ENCODE measurements at regions not wholly inside any gene's neighbourhood (a gene's known extent, or its start where the extent isn't known, plus 50 kb on each side); places are given as distances from the start of the nearest gene placed in this dataset.
A peak's percentile ranks its signal among the peaks of the same experiment; 100 is the strongest.

GRCh38 chr15:96891046-96891445 lies 560.5 kb downstream of the NR2F2 start:
- Histone ChIP-seq H3K4me3 (ENCODE audit: low read length) (no peak overlapping the region), H3K27me3 (ENCODE audit: low read depth, low read length) (no peaks in the 10 kb centered on the region), H3K4me2 (ENCODE audit: low read length) (no peak overlapping the region), H4K20me1 (ENCODE audit: insufficient read depth, low read length) (no peaks in the 10 kb centered on the region), H3K79me2 (ENCODE audit: low read length) (no peaks in the 10 kb centered on the region), H2AFZ (ENCODE audit: low read depth, low read length) (no peak overlapping the region), H3K4me1 (ENCODE audit: low read length) (no peaks in the 10 kb centered on the region), H3K9ac (ENCODE audit: low read length) (no peak overlapping the region), H3K9me3 (ENCODE audit: insufficient read depth, low read length) (no peaks in the 10 kb centered on the region), H3K27ac (ENCODE audit: low read length) (no peak overlapping the region), H3K36me3 (replicated peaks; ENCODE audit: low read depth, low read length) (no peaks in the 10 kb centered on the region)
- no peak for TF ChIP-seq CTCF (IDR thresholded peaks at IDR 0.05; ENCODE audit: low read depth, low read length)
- TF ChIP-seq EZH2phosphoT487 (IDR thresholded peaks at IDR 0.05; ENCODE audit: low read depth): no peak

- Histone ChIP-seq H2AFZ (ENCODE audit: low read depth, low read length) (no peak overlapping the region), H3K9me3 (ENCODE audit: insufficient read depth, low read length) (no peaks in the 10 kb centered on the region), H3K4me2 (ENCODE audit: low read length) (no peak overlapping the region)
These were observed 562.8 kb downstream of the NR2F2 start for GRCh38 chr15:96893159-96893906.

GRCh38 chr15:96894659-96895058 lies 564.2 kb downstream of the NR2F2 start:
- no peak overlapping the region for H3K4me3 ChIP-seq (ENCODE audit: low read length)
- no peaks in the 10 kb centered on the region for H3K4me1 ChIP-seq (ENCODE audit: low read length)
- H4K20me1 ChIP-seq (ENCODE audit: insufficient read depth, low read length): no peaks in the 10 kb centered on the region
- H3K36me3 ChIP-seq (replicated peaks; ENCODE audit: low read depth, low read length): no peaks in the 10 kb centered on the region
- TF ChIP-seq CTCF (IDR thresholded peaks at IDR 0.05; ENCODE audit: low read depth, low read length) (no peak), EZH2phosphoT487 (IDR thresholded peaks at IDR 0.05; ENCODE audit: low read depth) (no peak)
- no peak overlapping the region for H3K9ac ChIP-seq (ENCODE audit: low read length)
- no peak overlapping the region for H3K27ac ChIP-seq (ENCODE audit: low read length)
- H3K79me2 ChIP-seq (ENCODE audit: low read length): no peaks in the 10 kb centered on the region
- no peaks in the 10 kb centered on the region for H3K27me3 ChIP-seq (ENCODE audit: low read depth, low read length)
- no peaks in the 10 kb centered on the region for H3K9me3 ChIP-seq (ENCODE audit: insufficient read depth, low read length)
- no peak overlapping the region for H2AFZ ChIP-seq (ENCODE audit: low read depth, low read length)
- H3K4me2 ChIP-seq (ENCODE audit: low read length): no peak overlapping the region

More at GRCh38 chr15:96893159-96893906, 562.8 kb downstream of the NR2F2 start:
- TF ChIP-seq EZH2phosphoT487 (IDR thresholded peaks at IDR 0.05; ENCODE audit: low read depth) (no peak), CTCF (IDR thresholded peaks at IDR 0.05; ENCODE audit: low read depth, low read length) (peak; percentile 37)
- H3K9ac ChIP-seq (ENCODE audit: low read length): no peak overlapping the region
- H3K27ac ChIP-seq (ENCODE audit: low read length): no peak overlapping the region
- H3K4me3 ChIP-seq (ENCODE audit: low read length): no peak overlapping the region
- H4K20me1 ChIP-seq (ENCODE audit: insufficient read depth, low read length): no peaks in the 10 kb centered on the region
- H3K36me3 ChIP-seq (replicated peaks; ENCODE audit: low read depth, low read length): no peaks in the 10 kb centered on the region
- H3K4me1 ChIP-seq (ENCODE audit: low read length): no peaks in the 10 kb centered on the region
- no peaks in the 10 kb centered on the region for H3K79me2 ChIP-seq (ENCODE audit: low read length)
- H3K27me3 ChIP-seq (ENCODE audit: low read depth, low read length): no peaks in the 10 kb centered on the region

- Histone ChIP-seq H3K9me3 (ENCODE audit: insufficient read depth, low read length) (no peaks in the 10 kb centered on the region), H3K27ac (ENCODE audit: low read length) (no peak overlapping the region)
These were observed 566.3 kb downstream of the NR2F2 start for GRCh38 chr15:96896766-96897165.

More at GRCh38 chr15:96896766-96897165, 566.3 kb downstream of the NR2F2 start:
- Histone ChIP-seq H3K36me3 (replicated peaks; ENCODE audit: low read depth, low read length) (no peaks in the 10 kb centered on the region), H3K79me2 (ENCODE audit: low read length) (no peaks in the 10 kb centered on the region), H3K9ac (ENCODE audit: low read length) (no peak overlapping the region), H3K4me1 (ENCODE audit: low read length) (no peaks in the 10 kb centered on the region), H3K4me3 (ENCODE audit: low read length) (no peak overlapping the region), H2AFZ (ENCODE audit: low read depth, low read length) (no peak overlapping the region), H4K20me1 (ENCODE audit: insufficient read depth, low read length) (no peaks in the 10 kb centered on the region), H3K27me3 (ENCODE audit: low read depth, low read length) (no peaks in the 10 kb centered on the region), H3K4me2 (ENCODE audit: low read length) (no peak overlapping the region)
- TF ChIP-seq CTCF (IDR thresholded peaks at IDR 0.05; ENCODE audit: low read depth, low read length) (no peak), EZH2phosphoT487 (IDR thresholded peaks at IDR 0.05; ENCODE audit: low read depth) (no peak)

Data from OCI-LY3 (cell line).